Caco-2 (cell line): ENCODE measurements at regions not wholly inside any gene's neighbourhood (a gene's known extent, or its start where the extent isn't known, plus 50 kb on each side); places are given as distances from the start of the nearest gene placed in this dataset.

Source experiments
- BruUV-seq: library from RNA; stranded (reverse); fragments of 400-500 nt; replicated peaks from 2 replicates; lab custom pipeline; 2021; lab: Mats Ljungman, UMichigan
- CTCF ChIA-PET: fragments of 300-600 bp; sonication (Branson Sonifier 250); formaldehyde crosslinking; loops from one replicate; lab custom pipeline; 2022; ENCODE audit warnings: antibody characterized with exemption; lab: Charles Lee
- POLR2A ChIA-PET: fragments of 300-600 bp; sonication (Branson Sonifier 250); formaldehyde crosslinking; loops from one replicate; lab custom pipeline; 2022; ENCODE audit warnings: antibody characterized with exemption; lab: Charles Lee
- DNase-seq, 2 experiments: peaks; one replicate each; pipeline versions ENCODE4 v3.0.0 to v3.0.0-alpha.2; 2020 to 2022
- H3K27me3 ChIP-seq: replicated peaks from 2 replicates; pipeline ENCODE4 v1.6.0; 2011; ENCODE audit warnings: low read length; ENCODE audit not compliant: control insufficient read depth, insufficient read depth
- H3K36me3 ChIP-seq: 2 replicates; pipeline ENCODE4 v1.5.1; 2011; ENCODE audit warnings: low read length; ENCODE audit not compliant: control insufficient read depth, insufficient read depth
- H3K4me1 ChIP-seq: fragments of 250-450 bp; sonication (Bioruptor Pico); 2 replicates; pipeline ENCODE4 v1.5.1; 2020; ENCODE audit warnings: mild to moderate bottlenecking
- H3K4me3 ChIP-seq: 2 replicates; pipeline ENCODE4 v1.5.1; 2011; ENCODE audit warnings: low read depth, mild to moderate bottlenecking, control low read depth, low read length
- H3K9me3 ChIP-seq: fragments of 250-450 bp; sonication (Bioruptor Pico); 2 replicates; pipeline ENCODE4 v1.5.1; 2020; ENCODE audit warnings: mild to moderate bottlenecking, moderate library complexity
- H3K27ac Mint-ChIP-seq: one replicate; pipeline ENCODE4 v1.8.0; 2022; ENCODE audit warnings: mixed read lengths; ENCODE audit not compliant: unreplicated experiment
- H3K27me3 Mint-ChIP-seq: one replicate; pipeline ENCODE4 v1.8.0; 2022; ENCODE audit warnings: mixed read lengths; ENCODE audit not compliant: insufficient read depth, unreplicated experiment
- H3K36me3 Mint-ChIP-seq: one replicate; pipeline ENCODE4 v1.8.0; 2022; ENCODE audit warnings: mild to moderate bottlenecking, mixed read lengths; ENCODE audit not compliant: insufficient read depth, unreplicated experiment
- H3K4me1 Mint-ChIP-seq: one replicate; pipeline ENCODE4 v1.8.0; 2022; ENCODE audit warnings: low read depth, mixed read lengths; ENCODE audit not compliant: unreplicated experiment
- H3K4me3 Mint-ChIP-seq: one replicate; pipeline ENCODE4 v1.8.0; 2022; ENCODE audit warnings: mild to moderate bottlenecking, moderate library complexity, mixed read lengths; ENCODE audit not compliant: unreplicated experiment
- H3K9me3 Mint-ChIP-seq: one replicate; pipeline ENCODE4 v1.8.0; 2022; ENCODE audit warnings: mixed read lengths; ENCODE audit not compliant: unreplicated experiment
- intact Hi-C: fragments of 100-400 bp; cut with micrococcal nuclease; formaldehyde crosslinking; loops from one replicate; pipeline ENCODE4 v1.10.0; 2022; ENCODE audit not compliant: unreplicated experiment
- TF ChIP-seq, protein P1 (sequence below), 2 experiments: fragments of 200-600 bp in 1 of 2; IDR thresholded peaks; 1 replicate in 1 of 2; 2 replicates in 1 of 2; pipeline versions ENCODE4 v1.5.1 to v1.8.0; 2011 to 2022; ENCODE audit warnings: antibody characterized with exemption in 1 of 2, control low read depth in 1 of 2, inconsistent platforms in 1 of 2, low read depth in 1 of 2, low read length in 1 of 2, mild to moderate bottlenecking in 1 of 2, moderate library complexity in 1 of 2; ENCODE audit not compliant: insufficient read depth in 1 of 2, severe bottlenecking in 1 of 2, unreplicated experiment in 1 of 2

DNA sequence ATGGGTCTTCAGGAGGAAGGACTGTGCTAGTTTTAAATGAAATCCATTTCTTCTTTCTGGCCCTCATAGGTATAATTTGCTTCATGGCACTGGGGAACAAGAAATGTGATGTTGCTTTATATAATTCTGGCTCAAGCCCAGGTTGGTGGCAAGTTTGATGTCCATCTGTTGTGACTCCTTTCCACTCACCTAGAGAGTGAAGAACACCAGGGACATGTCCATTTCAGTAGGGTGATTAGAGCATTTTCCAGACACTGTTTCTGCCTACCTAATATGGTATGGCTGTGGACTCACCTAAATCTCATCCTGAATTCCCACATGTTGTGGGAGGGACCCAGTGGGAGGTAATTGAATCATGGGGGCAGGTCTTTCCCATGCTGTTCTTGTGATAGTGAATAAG is 278.1 kb downstream of the LMX1A start:
- CTCF ChIA-PET = no interaction called here
- H3K27me3 ChIP-seq = no peaks in the 10 kb centered on the region
- Mint-ChIP-seq H3K9me3 (peaks cover 18% of the 10 kb centered on the region), H3K36me3 (no peaks in the 10 kb centered on the region), H3K27me3 (no peaks in the 10 kb centered on the region), H3K4me1 (peaks cover 8% of the 10 kb centered on the region), H3K27ac (no peak overlapping the region), H3K4me3 (no peak overlapping the region)
- no TSS peak for BruUV-seq
- intact Hi-C loops = loop anchor here (10.0 kb wide), 1 partner anchor 94 kb away; no protein-coding TSS in a partner anchor
- TF ChIP-seq, protein P1, sequence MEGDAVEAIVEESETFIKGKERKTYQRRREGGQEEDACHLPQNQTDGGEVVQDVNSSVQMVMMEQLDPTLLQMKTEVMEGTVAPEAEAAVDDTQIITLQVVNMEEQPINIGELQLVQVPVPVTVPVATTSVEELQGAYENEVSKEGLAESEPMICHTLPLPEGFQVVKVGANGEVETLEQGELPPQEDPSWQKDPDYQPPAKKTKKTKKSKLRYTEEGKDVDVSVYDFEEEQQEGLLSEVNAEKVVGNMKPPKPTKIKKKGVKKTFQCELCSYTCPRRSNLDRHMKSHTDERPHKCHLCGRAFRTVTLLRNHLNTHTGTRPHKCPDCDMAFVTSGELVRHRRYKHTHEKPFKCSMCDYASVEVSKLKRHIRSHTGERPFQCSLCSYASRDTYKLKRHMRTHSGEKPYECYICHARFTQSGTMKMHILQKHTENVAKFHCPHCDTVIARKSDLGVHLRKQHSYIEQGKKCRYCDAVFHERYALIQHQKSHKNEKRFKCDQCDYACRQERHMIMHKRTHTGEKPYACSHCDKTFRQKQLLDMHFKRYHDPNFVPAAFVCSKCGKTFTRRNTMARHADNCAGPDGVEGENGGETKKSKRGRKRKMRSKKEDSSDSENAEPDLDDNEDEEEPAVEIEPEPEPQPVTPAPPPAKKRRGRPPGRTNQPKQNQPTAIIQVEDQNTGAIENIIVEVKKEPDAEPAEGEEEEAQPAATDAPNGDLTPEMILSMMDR (IDR thresholded peaks at IDR 0.05; ENCODE audit: insufficient read depth in 1 of 2, low read depth in 1 of 2, low read length in 1 of 2, severe bottlenecking in 1 of 2, unreplicated experiment in 1 of 2) = no peak
- POLR2A ChIA-PET = no interaction called here
- no peak for DNase-seq
- H3K4me1 ChIP-seq = no peaks in the 10 kb centered on the region
- H3K36me3 ChIP-seq = no peaks in the 10 kb centered on the region
- peaks cover 5% of the 10 kb centered on the region; the same call in 1 of the 2 replicates for H3K9me3 ChIP-seq
- H3K4me3 ChIP-seq = no peak overlapping the region

DNA sequence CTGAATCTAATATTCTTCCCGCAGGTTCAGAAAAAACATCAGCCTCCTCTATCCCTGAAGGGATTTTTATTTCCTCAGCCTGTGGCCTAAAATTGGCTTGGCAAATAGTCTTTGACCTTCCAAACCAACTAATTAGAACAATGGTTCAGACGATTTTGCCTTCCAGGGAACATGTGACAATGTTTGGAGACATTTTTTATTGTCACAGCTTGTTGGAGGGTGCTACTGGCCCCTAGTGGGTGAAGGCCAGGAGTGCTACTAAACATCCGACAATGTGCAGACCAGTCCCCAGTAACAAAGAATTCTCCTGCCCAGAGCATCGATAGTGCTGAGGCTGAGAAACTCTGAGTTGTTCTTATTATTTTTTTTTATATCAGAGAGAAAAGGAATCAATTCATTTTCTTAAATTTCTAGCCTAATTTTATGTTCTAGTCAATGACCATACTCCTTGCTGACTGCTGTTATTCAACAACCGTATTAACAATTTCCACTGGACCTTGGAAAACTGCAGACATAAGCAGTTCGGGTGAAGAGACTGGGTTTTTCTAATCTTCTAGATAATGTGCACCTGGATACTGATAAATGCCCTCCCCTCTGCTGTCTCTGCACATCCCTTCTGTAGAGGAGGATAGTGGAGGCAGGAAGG is 280.7 kb downstream of the LMX1A start:
- no peak overlapping the region for H3K27ac Mint-ChIP-seq
- no peaks in the 10 kb centered on the region for H3K27me3 Mint-ChIP-seq
- H3K36me3 ChIP-seq = no peaks in the 10 kb centered on the region
- no peaks in the 10 kb centered on the region for H3K36me3 Mint-ChIP-seq
- TF ChIP-seq, protein P1 (IDR thresholded peaks at IDR 0.05; ENCODE audit: insufficient read depth in 1 of 2, low read depth in 1 of 2, low read length in 1 of 2, severe bottlenecking in 1 of 2, unreplicated experiment in 1 of 2) = peak; percentile 67 to 76
- H3K9me3 ChIP-seq = peaks cover 5% of the 10 kb centered on the region; the same call in 1 of the 2 replicates
- ChIA-PET CTCF (no interaction called here), POLR2A (no interaction called here)
- H3K4me1 Mint-ChIP-seq = peaks cover 23% of the 10 kb centered on the region
- no peak overlapping the region for H3K4me3 ChIP-seq
- no TSS peak for BruUV-seq
- no peak overlapping the region for H3K4me3 Mint-ChIP-seq
- intact Hi-C loops = loop anchor here (10.0 kb wide), 1 partner anchor 91 kb away; no protein-coding TSS in a partner anchor
- H3K4me1 ChIP-seq = 0 out of 2 replicates have a peak, but pooled peaks cover 4% of the 10 kb centered on the region
- peaks cover 11% of the 10 kb centered on the region for H3K9me3 Mint-ChIP-seq
- DNase-seq = peak; percentile 50 to 57
- H3K27me3 ChIP-seq = no peaks in the 10 kb centered on the region

DNA sequence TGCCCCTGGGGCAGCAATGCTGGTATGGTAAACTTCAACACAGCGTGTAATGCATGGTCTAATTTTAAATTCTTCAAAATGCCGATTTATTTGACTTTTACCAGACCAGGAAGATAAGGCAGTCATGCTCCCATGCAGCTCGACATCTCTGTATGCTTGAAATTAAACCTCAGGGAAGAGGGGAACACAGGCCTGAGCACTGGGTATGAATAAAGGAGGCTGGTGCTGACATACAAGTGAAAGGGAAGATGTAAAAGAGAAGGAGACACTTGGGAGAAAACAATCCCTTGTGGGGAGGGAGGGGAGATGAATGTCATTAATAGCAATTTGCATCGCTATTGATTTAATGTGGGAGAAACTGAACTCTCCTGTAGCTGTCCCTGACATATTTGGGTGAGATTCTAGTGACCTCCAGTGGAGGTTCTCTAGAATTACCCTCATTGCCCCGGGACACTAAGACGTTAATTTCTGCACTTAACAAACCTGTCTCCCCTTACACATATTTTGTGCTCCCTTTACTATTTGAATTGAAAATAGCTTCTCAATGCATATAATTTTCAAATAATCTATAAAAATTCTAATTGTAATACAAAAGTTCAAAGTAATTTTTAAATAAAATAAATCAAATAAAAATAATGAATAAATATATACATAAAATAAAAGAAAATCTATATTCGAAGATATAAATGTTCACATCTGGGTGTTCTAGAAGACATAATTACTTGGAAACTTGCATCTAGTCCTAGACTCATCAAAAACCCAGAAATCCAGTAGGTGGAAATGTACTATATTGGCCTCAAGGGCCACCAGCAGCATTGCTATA is 283.1 kb downstream of the LMX1A start:
- TF ChIP-seq, protein P1 (IDR thresholded peaks at IDR 0.05; ENCODE audit: insufficient read depth in 1 of 2, low read depth in 1 of 2, low read length in 1 of 2, severe bottlenecking in 1 of 2, unreplicated experiment in 1 of 2) = peak; percentile 78 to 82
- Mint-ChIP-seq H3K4me1 (peaks cover 25% of the 10 kb centered on the region), H3K9me3 (no peaks in the 10 kb centered on the region), H3K27ac (no peak overlapping the region), H3K27me3 (no peaks in the 10 kb centered on the region), H3K4me3 (no peak overlapping the region), H3K36me3 (no peaks in the 10 kb centered on the region)
- Histone ChIP-seq H3K4me1 (0 out of 2 replicates have a peak, but pooled peaks cover 4% of the 10 kb centered on the region), H3K9me3 (no peaks in the 10 kb centered on the region), H3K36me3 (no peaks in the 10 kb centered on the region), H3K4me3 (no peak overlapping the region), H3K27me3 (no peaks in the 10 kb centered on the region)
- BruUV-seq = no TSS peak
- POLR2A ChIA-PET = no interaction called here
- DNase-seq = peak in 1 of 2 experiments; percentile 56
- intact Hi-C loops = loop anchor here (1.0 to 10.0 kb wide), 9 partner anchors 89 to 1714 kb away; no protein-coding TSS in a partner anchor
- CTCF ChIA-PET = interaction anchor here (0.5 to 0.9 kb wide), 3 partner anchors 105 to 972 kb away, joined by 3 read pairs; no protein-coding TSS in a partner anchor
